ENCODE measurements at regions not wholly inside any gene's neighbourhood (a gene's known extent, or its start where the extent isn't known, plus 50 kb on each side); places are given as distances from the start of the nearest gene placed in this dataset.

- TF ChIP-seq POLR2AphosphoS5 (IDR thresholded peaks at IDR 0.05; ENCODE audit: low read depth, low read length) (no peak), FOXP2 (optimal IDR thresholded peaks at IDR 0.05; ENCODE audit: borderline replicate concordance, extremely low read depth, extremely low read length, insufficient read depth) (no peak), TAF1 (IDR thresholded peaks at IDR 0.05; ENCODE audit: borderline replicate concordance, insufficient read depth, low read length) (no peak), SIN3A (IDR thresholded peaks at IDR 0.05; ENCODE audit: borderline replicate concordance, insufficient read depth, low read length) (no peak)
- TF ChIP-seq, protein P1, sequence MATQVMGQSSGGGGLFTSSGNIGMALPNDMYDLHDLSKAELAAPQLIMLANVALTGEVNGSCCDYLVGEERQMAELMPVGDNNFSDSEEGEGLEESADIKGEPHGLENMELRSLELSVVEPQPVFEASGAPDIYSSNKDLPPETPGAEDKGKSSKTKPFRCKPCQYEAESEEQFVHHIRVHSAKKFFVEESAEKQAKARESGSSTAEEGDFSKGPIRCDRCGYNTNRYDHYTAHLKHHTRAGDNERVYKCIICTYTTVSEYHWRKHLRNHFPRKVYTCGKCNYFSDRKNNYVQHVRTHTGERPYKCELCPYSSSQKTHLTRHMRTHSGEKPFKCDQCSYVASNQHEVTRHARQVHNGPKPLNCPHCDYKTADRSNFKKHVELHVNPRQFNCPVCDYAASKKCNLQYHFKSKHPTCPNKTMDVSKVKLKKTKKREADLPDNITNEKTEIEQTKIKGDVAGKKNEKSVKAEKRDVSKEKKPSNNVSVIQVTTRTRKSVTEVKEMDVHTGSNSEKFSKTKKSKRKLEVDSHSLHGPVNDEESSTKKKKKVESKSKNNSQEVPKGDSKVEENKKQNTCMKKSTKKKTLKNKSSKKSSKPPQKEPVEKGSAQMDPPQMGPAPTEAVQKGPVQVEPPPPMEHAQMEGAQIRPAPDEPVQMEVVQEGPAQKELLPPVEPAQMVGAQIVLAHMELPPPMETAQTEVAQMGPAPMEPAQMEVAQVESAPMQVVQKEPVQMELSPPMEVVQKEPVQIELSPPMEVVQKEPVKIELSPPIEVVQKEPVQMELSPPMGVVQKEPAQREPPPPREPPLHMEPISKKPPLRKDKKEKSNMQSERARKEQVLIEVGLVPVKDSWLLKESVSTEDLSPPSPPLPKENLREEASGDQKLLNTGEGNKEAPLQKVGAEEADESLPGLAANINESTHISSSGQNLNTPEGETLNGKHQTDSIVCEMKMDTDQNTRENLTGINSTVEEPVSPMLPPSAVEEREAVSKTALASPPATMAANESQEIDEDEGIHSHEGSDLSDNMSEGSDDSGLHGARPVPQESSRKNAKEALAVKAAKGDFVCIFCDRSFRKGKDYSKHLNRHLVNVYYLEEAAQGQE (IDR thresholded peaks at IDR 0.05; ENCODE audit: insufficient read depth in 1 of 2, low read depth in 2 of 2, low read length in 2 of 2): no peak
Measured at GRCh38 chr3:187987924-187988323, 166.0 kb upstream of the LPP start.

Measured in PFSK-1 (cell line).